ENCODE measurements at regions not wholly inside any gene's neighbourhood (a gene's known extent, or its start where the extent isn't known, plus 50 kb on each side); places are given as distances from the start of the nearest gene placed in this dataset.
"Not testable (repeated sequence)": the region's sequence is repeated elsewhere in the genome, so short reads cannot be mapped to it uniquely, and the experiment has no call there.

GRCh38 chr5:15183520-15183919, 311.9 kb upstream of the ANKH start:
- DNase-seq: no peak

- DNase-seq: no peak
These were observed 298.6 kb upstream of the ANKH start for GRCh38 chr5:15170173-15170572.

GRCh38 chr5:15168358-15168757, 296.8 kb upstream of the ANKH start:
- DNase-seq: no peak

GRCh38 chr5:15160091-15160490, 288.5 kb upstream of the ANKH start:
- no peak for DNase-seq

- DNase-seq: no peak
These were observed 288.0 kb upstream of the ANKH start for GRCh38 chr5:15159606-15160005.

- DNase-seq: no peak
These were observed 270.9 kb upstream of the ANKH start for GRCh38 chr5:15142458-15142857.

GRCh38 chr5:15137414-15137813, 265.8 kb upstream of the ANKH start:
- DNase-seq: no peak

GRCh38 chr5:15135661-15136060, 264.1 kb upstream of the ANKH start:
- DNase-seq: no peak

- DNase-seq: no peak
These were observed 261.9 kb upstream of the ANKH start for GRCh38 chr5:15133456-15133965.

GRCh38 chr5:15132816-15133405, 261.3 kb upstream of the ANKH start:
- DNase-seq: no peak

- DNase-seq: no peak
These were observed 260.3 kb upstream of the ANKH start for GRCh38 chr5:15131909-15132308.

- DNase-seq: no peak
These were observed 253.4 kb upstream of the ANKH start for GRCh38 chr5:15124871-15125568.

- DNase-seq: no peak
These were observed 252.9 kb upstream of the ANKH start for GRCh38 chr5:15124461-15124860.

GRCh38 chr5:15117688-15118087, 246.1 kb upstream of the ANKH start:
- no peak for DNase-seq

- DNase-seq: no peak
These were observed 245.4 kb upstream of the ANKH start for GRCh38 chr5:15116996-15117395.

GRCh38 chr5:15106530-15107283, 235.1 kb upstream of the ANKH start:
- DNase-seq: no peak

GRCh38 chr5:15105799-15106393, 234.3 kb upstream of the ANKH start:
- DNase-seq: peak; percentile 57

GRCh38 chr5:15103864-15104263, 232.3 kb upstream of the ANKH start:
- DNase-seq: no peak

GRCh38 chr5:15103130-15103529, 231.6 kb upstream of the ANKH start:
- no peak for DNase-seq

- no peak for DNase-seq
These were observed 226.0 kb upstream of the ANKH start for GRCh38 chr5:15097552-15097951.

GRCh38 chr5:15096686-15097085, 225.1 kb upstream of the ANKH start:
- DNase-seq: not testable (repeated sequence)

GRCh38 chr5:15092801-15093200, 221.2 kb upstream of the ANKH start:
- no peak for DNase-seq

- no peak for DNase-seq
These were observed 214.1 kb upstream of the ANKH start for GRCh38 chr5:15085671-15086070.

- no peak for DNase-seq
These were observed 210.5 kb upstream of the ANKH start for GRCh38 chr5:15082096-15082495.
